ENCODE measurements at regions not wholly inside any gene's neighbourhood (a gene's known extent, or its start where the extent isn't known, plus 50 kb on each side); places are given as distances from the start of the nearest gene placed in this dataset.

GRCh38 chr7:93750986-93751385, 139.6 kb downstream of the TFPI2 start:
- 50 to 54% methylated on average over 1 of the region's 1 CpG for WGBS, 2 donors (ENCODE audit: low coverage in 1 of 2)
- Histone ChIP-seq H3K36me3 (no peaks in the 10 kb centered on the region), H3K27ac (no peak overlapping the region), H3K27me3 (no peaks in the 10 kb centered on the region), H3K4me1 (no peaks in the 10 kb centered on the region), H3K9me3 (no peaks in the 10 kb centered on the region), H3K4me3 (no peak overlapping the region)
- in situ Hi-C loops (cut with MboI; ENCODE audit: low pct_ligation_motif_present in 1 of 4, low pct_unique_long_range_greater_than_20kb in 1 of 4, low sequenced_read_pairs in 3 of 4) (no loop called here), intact Hi-C loops (cut with DNase I; ENCODE audit: low total_unique reads) (no loop called here)
- TF ChIP-seq EP300 (IDR thresholded peaks at IDR 0.05; ENCODE audit: low read depth), result no peak
- TF ChIP-seq POLR2AphosphoS5 (IDR thresholded peaks at IDR 0.05), result no peak
- no peak for TF ChIP-seq POLR2A (IDR thresholded peaks at IDR 0.05)
- TF ChIP-seq CTCF (IDR thresholded peaks at IDR 0.05), result no peak
- no peak for DNase-seq

GRCh38 chr7:93747019-93747418, 143.5 kb downstream of the TFPI2 start:
- H3K4me1 ChIP-seq, result no peaks in the 10 kb centered on the region
- TF ChIP-seq POLR2A (IDR thresholded peaks at IDR 0.05) (no peak), CTCF (IDR thresholded peaks at IDR 0.05) (no peak), POLR2AphosphoS5 (IDR thresholded peaks at IDR 0.05) (no peak), EP300 (IDR thresholded peaks at IDR 0.05; ENCODE audit: low read depth) (no peak)
- H3K4me3 ChIP-seq, result no peak overlapping the region
- no peak for DNase-seq
- WGBS, 2 donors (ENCODE audit: low coverage in 1 of 2), result 75 to 84% methylated on average over 3 of the region's 3 CpGs
- no peaks in the 10 kb centered on the region for H3K9me3 ChIP-seq
- no peaks in the 10 kb centered on the region for H3K36me3 ChIP-seq
- no peaks in the 10 kb centered on the region for H3K27me3 ChIP-seq
- in situ Hi-C loops (cut with MboI; ENCODE audit: low pct_ligation_motif_present in 1 of 4, low pct_unique_long_range_greater_than_20kb in 1 of 4, low sequenced_read_pairs in 3 of 4), result no loop called here
- intact Hi-C loops (cut with DNase I; ENCODE audit: low total_unique reads), result no loop called here
- H3K27ac ChIP-seq, result no peak overlapping the region

GRCh38 chr7:93739424-93739823, 151.1 kb downstream of the TFPI2 start:
- H3K9me3 ChIP-seq, result no peaks in the 10 kb centered on the region
- in situ Hi-C loops (cut with MboI; ENCODE audit: low pct_ligation_motif_present in 1 of 4, low pct_unique_long_range_greater_than_20kb in 1 of 4, low sequenced_read_pairs in 3 of 4), result no loop called here
- H3K27ac ChIP-seq, result no peak overlapping the region
- no peak for DNase-seq
- H3K27me3 ChIP-seq, result no peaks in the 10 kb centered on the region
- H3K4me3 ChIP-seq, result no peak overlapping the region
- no peaks in the 10 kb centered on the region for H3K4me1 ChIP-seq
- TF ChIP-seq EP300 (IDR thresholded peaks at IDR 0.05; ENCODE audit: low read depth), result no peak
- intact Hi-C loops (cut with DNase I; ENCODE audit: low total_unique reads), result no loop called here
- H3K36me3 ChIP-seq, result no peaks in the 10 kb centered on the region

GRCh38 chr7:93737953-93738352, 152.6 kb downstream of the TFPI2 start:
- Histone ChIP-seq H3K36me3 (no peaks in the 10 kb centered on the region), H3K4me1 (no peaks in the 10 kb centered on the region), H3K27me3 (no peaks in the 10 kb centered on the region), H3K4me3 (no peak overlapping the region), H3K27ac (no peak overlapping the region), H3K9me3 (no peaks in the 10 kb centered on the region)
- intact Hi-C loops (cut with DNase I; ENCODE audit: low total_unique reads) (no loop called here), in situ Hi-C loops (cut with MboI; ENCODE audit: low pct_ligation_motif_present in 1 of 4, low pct_unique_long_range_greater_than_20kb in 1 of 4, low sequenced_read_pairs in 3 of 4) (no loop called here)
- 52 to 65% methylated on average over 2 of the region's 2 CpGs for WGBS, 2 donors (ENCODE audit: low coverage in 1 of 2)
- DNase-seq, result no peak
- TF ChIP-seq CTCF (IDR thresholded peaks at IDR 0.05) (no peak), POLR2AphosphoS5 (IDR thresholded peaks at IDR 0.05) (no peak), POLR2A (IDR thresholded peaks at IDR 0.05) (no peak), EP300 (IDR thresholded peaks at IDR 0.05; ENCODE audit: low read depth) (no peak)

- no peak for DNase-seq
- TF ChIP-seq CTCF (IDR thresholded peaks at IDR 0.05) (no peak), EP300 (IDR thresholded peaks at IDR 0.05; ENCODE audit: low read depth) (no peak), POLR2A (IDR thresholded peaks at IDR 0.05) (no peak), POLR2AphosphoS5 (IDR thresholded peaks at IDR 0.05) (no peak)
- 30 to 63% methylated on average over 2 of the region's 2 CpGs for WGBS, 2 donors (ENCODE audit: low coverage in 1 of 2)
- Histone ChIP-seq H3K36me3 (no peaks in the 10 kb centered on the region), H3K4me1 (no peaks in the 10 kb centered on the region), H3K27ac (no peak overlapping the region), H3K27me3 (no peaks in the 10 kb centered on the region), H3K9me3 (no peaks in the 10 kb centered on the region), H3K4me3 (no peak overlapping the region)
- in situ Hi-C loops (cut with MboI; ENCODE audit: low pct_ligation_motif_present in 1 of 4, low pct_unique_long_range_greater_than_20kb in 1 of 4, low sequenced_read_pairs in 3 of 4), result no loop called here
- intact Hi-C loops (cut with DNase I; ENCODE audit: low total_unique reads), result no loop called here
Measured at GRCh38 chr7:93736668-93737369, 153.7 kb downstream of the TFPI2 start.
